Heart left ventricle (tissue), 16 donors: ENCODE measurements at regions not wholly inside any gene's neighbourhood (a gene's known extent, or its start where the extent isn't known, plus 50 kb on each side); places are given as distances from the start of the nearest gene placed in this dataset.
A peak's percentile ranks its signal among the peaks of the same experiment; 100 is the strongest.
"Not testable (repeated sequence)": the region's sequence is repeated elsewhere in the genome, so short reads cannot be mapped to it uniquely, and the experiment has no call there.

Experiments
- ATAC-seq, 4 donors: fragments of 200-7000 bp; cut with Tn5 transposase; one replicate each; pipeline ENCODE4 v1.9.1; 2020 to 2022; ENCODE audit warnings: moderate library complexity in 4 of 4, mild to moderate bottlenecking in 3 of 4, moderate number of reproducible peaks in 1 of 4
- DNase-seq, 5 donors: peaks; one replicate each; pipeline ENCODE4 v3.0.0-alpha.2; 2020
- H3K27ac ChIP-seq, 12 donors: fragments of 200-600 bp; sonication (generic) in 4 of 12; one replicate each; pipeline versions ENCODE4 v1.5.0 to v1.8.0; 2016 to 2022; ENCODE audit warnings: mild to moderate bottlenecking in 2 of 12
- H3K27me3 ChIP-seq, 9 donors: fragments of 200-600 bp; sonication (generic) in 2 of 9; one replicate each; pipeline versions ENCODE4 v1.5.1 to v1.8.0; 2016 to 2022; ENCODE audit warnings: mild to moderate bottlenecking in 3 of 9
- H3K36me3 ChIP-seq, 9 donors: fragments of 200-600 bp; sonication (generic) in 2 of 9; one replicate each; pipeline versions ENCODE4 v1.5.0 to v1.8.0; 2018 to 2022; ENCODE audit warnings: mild to moderate bottlenecking in 2 of 9
- H3K4me1 ChIP-seq, 12 donors: fragments of 200-600 bp; sonication (generic) in 4 of 12; one replicate each; pipeline versions ENCODE4 v1.5.0 to v1.8.0; 2016 to 2022; ENCODE audit warnings: mild to moderate bottlenecking in 3 of 12
- H3K4me3 ChIP-seq, 12 donors: fragments of 200-600 bp; sonication (generic) in 4 of 12; one replicate each; pipeline versions ENCODE4 v1.5.0 to v1.8.0; 2017 to 2022; ENCODE audit warnings: mild to moderate bottlenecking in 9 of 12, moderate library complexity in 4 of 12
- H3K9me3 ChIP-seq, 12 donors: fragments of 200-600 bp; sonication (generic) in 4 of 12; one replicate each; pipeline versions ENCODE4 v1.5.0 to v1.8.0; 2016 to 2022; ENCODE audit warnings: mild to moderate bottlenecking in 1 of 12
- CTCF ChIP-seq, 12 donors: fragments of 200-600 bp; sonication (generic) in 4 of 12; IDR thresholded peaks; one replicate each; pipeline versions ENCODE4 v1.5.0 to v1.8.0; 2018 to 2022; ENCODE audit warnings: antibody characterized with exemption in 12 of 12, mild to moderate bottlenecking in 5 of 12
- POLR2A ChIP-seq, 2 donors: fragments of 450-650 bp; IDR thresholded peaks; one replicate each; pipeline ENCODE4 v1.6.1; 2017; ENCODE audit warnings: antibody characterized with exemption in 2 of 2, mild to moderate bottlenecking in 2 of 2, moderate library complexity in 2 of 2
- whole genome bisulfite sequencing, 4 donors: extraction: QIAGEN DNeasy Blood & Tissue Kit in 2 of 4; methylation state at CpG; one replicate each; pipeline versions ENCODE4 v1.1.5 to v1.1.7; 2013 to 2018; 5-methylcytosine and 5-hydroxymethylcytosine counted together
- intact Hi-C, 10 donors: fragments of 100-400 bp; cut with DNase I; formaldehyde crosslinking; loops; one replicate each; pipeline versions ENCODE4 v1.11.1 to v1.14.2; 2022
- donor health status: ischemic (EF 13 %, LVEDD 7.1; RV severe dilation, severe dysfunction).
- donor health status: healthy with polysubstance abuse.
- donor health status: DM: no; HTN: yes; CAD: no.
- donor health status: DM: no; HTN: no; CAD: no.
- donor health status: ischemic (EF 25% LVEDD 6.9; RV normal size, moderate dysfunction).
- donor health status: ischemic (EF 25% LVEDD 5.7; RV mildly dilated, moderate dysfunction).
- donor health status: healthy.
- donor health status: DM: yes; HTN: yes; CAD: no.
- donor health status: ischemic (EF 35%, LVEDD 5.7; RV mildly dilated, moderate dysfunction).
- donor health status: nonischemic (EF 11% LVEDD 7.7; RV severe dilation, severe dysfunction).
- donor health status: DM: yes; HTN: yes; CAD: no.
- donor health status: PGD.
- donor health status: ischemic (EF 29% LVEDD 5.4; RV normal size, mild dysfunction).
- donor health status: nonischemic (EF 23%, LVEDD 6.1; RV moderate dilation, normal function).

GRCh38 chrX:3176439-3176820 is 135.2 kb downstream of the ARSF start:
- ATAC-seq (peak in 1 of 4 donors; percentile 42), DNase-seq (no peak)
- no peaks in the 10 kb centered on the region for H3K4me1 ChIP-seq
- H3K36me3 ChIP-seq = no peaks in the 10 kb centered on the region
- H3K9me3 ChIP-seq = no peaks in the 10 kb centered on the region
- H3K27me3 ChIP-seq = no peaks in the 10 kb centered on the region
- intact Hi-C loops = no loop called here
- WGBS, 4 donors = 63 to 70% (median 66%) methylated on average over 5 of the region's 5 CpGs
- peak overlapping the region in 3 of 12 donors; percentile 19 to 54 (median 29) for H3K27ac ChIP-seq
- H3K4me3 ChIP-seq = no peak overlapping the region
- TF ChIP-seq POLR2A (IDR thresholded peaks at IDR 0.05) = no peak
- TF ChIP-seq CTCF (IDR thresholded peaks at IDR 0.05) = no peak

GRCh38 chrX:3175659-3176438 is 134.6 kb downstream of the ARSF start:
- no peaks in the 10 kb centered on the region for H3K4me1 ChIP-seq
- no peak for ATAC-seq
- DNase-seq = no peak
- H3K4me3 ChIP-seq = no peak overlapping the region
- TF ChIP-seq CTCF (IDR thresholded peaks at IDR 0.05) (no peak), POLR2A (IDR thresholded peaks at IDR 0.05) (no peak)
- WGBS, 4 donors = 33 to 48% (median 40%) methylated on average over 7 of the region's 7 CpGs
- peak overlapping the region in 2 of 12 donors; percentile 29 to 54 for H3K27ac ChIP-seq
- intact Hi-C loops = no loop called here
- H3K9me3 ChIP-seq = no peaks in the 10 kb centered on the region
- no peaks in the 10 kb centered on the region for H3K27me3 ChIP-seq
- no peaks in the 10 kb centered on the region for H3K36me3 ChIP-seq

GRCh38 chrX:3172156-3172555 is 130.9 kb downstream of the ARSF start:
- H3K4me3 ChIP-seq, H3K4me1 ChIP-seq, H3K27me3 ChIP-seq, H3K9me3 ChIP-seq, H3K27ac ChIP-seq, H3K36me3 ChIP-seq, intact Hi-C loops, ATAC-seq, DNase-seq: not testable (repeated sequence)
- WGBS, 4 donors = 60 to 77% (median 72%) methylated on average over 3 of the region's 3 CpGs

GRCh38 chrX:3169421-3169820 is 128.2 kb downstream of the ARSF start:
- no peaks in the 10 kb centered on the region for H3K9me3 ChIP-seq
- no peak overlapping the region for H3K27ac ChIP-seq
- no peaks in the 10 kb centered on the region for H3K36me3 ChIP-seq
- no peaks in the 10 kb centered on the region for H3K27me3 ChIP-seq
- intact Hi-C loops = no loop called here
- no peaks in the 10 kb centered on the region for H3K4me1 ChIP-seq
- ATAC-seq = no peak
- no peak for DNase-seq
- no peak for TF ChIP-seq POLR2A (IDR thresholded peaks at IDR 0.05)
- TF ChIP-seq CTCF (IDR thresholded peaks at IDR 0.05) = no peak
- H3K4me3 ChIP-seq = no peak overlapping the region
- WGBS, 4 donors = 84 to 87% (median 86%) methylated on average over 4 of the region's 4 CpGs

GRCh38 chrX:3167771-3168170 is 126.5 kb downstream of the ARSF start:
- intact Hi-C loops = no loop called here
- Histone ChIP-seq H3K27ac (no peak overlapping the region), H3K36me3 (no peaks in the 10 kb centered on the region), H3K4me3 (no peak overlapping the region), H3K9me3 (no peaks in the 10 kb centered on the region), H3K4me1 (no peaks in the 10 kb centered on the region), H3K27me3 (no peaks in the 10 kb centered on the region)
- no peak for DNase-seq
- ATAC-seq = no peak
- WGBS, 4 donors = 85 to 94% (median 87%) methylated on average over 4 of the region's 4 CpGs
- TF ChIP-seq POLR2A (IDR thresholded peaks at IDR 0.05) (no peak), CTCF (IDR thresholded peaks at IDR 0.05) (no peak)
